HG02678 (cell line): ENCODE measurements at regions not wholly inside any gene's neighbourhood (a gene's known extent, or its start where the extent isn't known, plus 50 kb on each side); places are given as distances from the start of the nearest gene placed in this dataset.
"Not testable (repeated sequence)": the region's sequence is repeated elsewhere in the genome, so short reads cannot be mapped to it uniquely, and the experiment has no call there.

Source experiments
- ATAC-seq: cut with Tn5 transposase; IDR thresholded peaks from one replicate; pipeline ENCODE4 v1.9.1; 2021; ENCODE audit warnings: mild to moderate bottlenecking, moderate library complexity; ENCODE audit not compliant: unreplicated experiment

- ATAC-seq = no peak
Measured at GRCh38 chr1:182235604-182235951, 156.0 kb downstream of the GLUL start.

DNA sequence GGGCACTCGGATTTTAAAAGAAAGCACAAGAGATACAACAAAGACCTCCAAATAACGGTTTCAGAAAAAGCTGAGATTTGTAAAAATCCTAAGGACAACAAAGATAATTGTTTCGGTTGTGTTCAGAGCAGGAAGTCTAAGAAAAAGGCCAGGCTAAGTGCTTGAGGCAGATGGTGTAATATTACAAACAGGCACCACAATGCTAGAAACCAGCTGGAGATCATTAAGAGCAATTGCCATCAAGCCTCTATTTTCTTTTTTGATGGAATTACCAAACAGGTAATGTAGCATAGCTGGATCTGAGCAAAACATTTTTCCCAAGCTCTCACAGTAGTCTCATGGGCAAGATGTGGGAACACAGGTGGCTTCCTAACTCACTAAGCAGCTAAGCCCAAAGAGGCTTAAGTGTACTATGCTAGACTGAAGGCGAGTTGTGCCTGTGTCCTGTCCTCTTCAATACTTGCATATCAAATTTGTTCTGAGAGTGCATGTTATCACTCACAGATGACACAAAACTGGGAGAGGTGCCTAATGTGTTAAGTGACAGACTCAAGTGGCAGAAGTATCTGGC, 161.6 kb downstream of the GLUL start:
- ATAC-seq = no peak

GRCh38 chr1:182229451-182229850, 162.1 kb downstream of the GLUL start:
- ATAC-seq = no peak

DNA sequence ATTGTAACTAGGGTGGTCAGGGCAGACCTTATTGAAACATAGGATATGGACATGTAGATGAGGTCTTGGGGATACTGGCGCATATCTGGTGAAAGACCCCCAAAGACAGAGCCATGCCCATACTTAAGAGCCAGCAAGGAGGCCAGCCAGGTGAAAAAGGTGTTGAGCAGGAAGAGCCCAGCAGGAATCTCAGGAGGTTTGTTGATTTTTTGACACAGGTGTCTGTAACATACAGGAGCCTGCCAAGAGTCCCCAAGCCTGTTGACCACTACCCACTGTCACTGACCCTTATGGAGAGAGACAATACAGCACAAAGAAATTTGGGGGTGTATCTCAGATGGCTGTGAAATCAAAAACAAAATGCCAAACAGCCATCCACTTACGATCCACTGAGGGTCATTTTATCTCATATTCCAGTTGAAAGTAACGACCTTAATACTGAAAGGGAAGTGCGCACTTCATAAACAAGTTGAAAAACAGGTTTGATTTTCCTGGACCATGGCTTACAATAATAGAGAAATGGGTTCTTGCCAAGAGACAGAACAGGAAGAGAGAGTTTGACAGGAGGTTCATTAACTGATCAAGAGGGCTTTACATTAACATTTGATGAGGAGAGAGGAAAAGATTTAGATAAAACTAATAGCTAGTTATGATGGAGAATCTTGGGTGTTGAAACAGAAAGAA, 163.6 kb downstream of the GLUL start:
- ATAC-seq = no peak

DNA sequence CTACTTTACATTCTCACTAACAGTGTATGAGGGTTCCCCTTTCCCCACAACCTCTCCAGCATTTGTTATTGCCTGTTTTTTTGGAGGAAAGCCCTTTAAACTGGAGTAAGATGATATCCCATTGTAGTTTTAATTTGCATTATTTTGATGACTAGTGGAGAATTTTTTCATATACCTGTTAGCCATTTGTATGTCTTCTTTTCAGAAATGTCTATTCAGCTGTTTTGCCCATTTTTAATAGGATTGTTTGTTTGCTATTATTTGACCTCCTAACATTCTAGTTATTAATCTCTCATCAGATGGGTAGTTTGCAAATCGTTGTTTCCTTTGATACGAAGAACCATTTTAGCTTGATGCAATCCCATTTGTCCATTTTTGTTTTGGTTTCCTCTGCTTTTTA, 165.0 kb downstream of the GLUL start:
- ATAC-seq = no peak

GRCh38 chr1:182225755-182226154, 164.2 kb upstream of the ZNF648 start:
- ATAC-seq = not testable (repeated sequence)

- ATAC-seq = not testable (repeated sequence)
Measured at GRCh38 chr1:182221990-182222389, 160.5 kb upstream of the ZNF648 start.

DNA sequence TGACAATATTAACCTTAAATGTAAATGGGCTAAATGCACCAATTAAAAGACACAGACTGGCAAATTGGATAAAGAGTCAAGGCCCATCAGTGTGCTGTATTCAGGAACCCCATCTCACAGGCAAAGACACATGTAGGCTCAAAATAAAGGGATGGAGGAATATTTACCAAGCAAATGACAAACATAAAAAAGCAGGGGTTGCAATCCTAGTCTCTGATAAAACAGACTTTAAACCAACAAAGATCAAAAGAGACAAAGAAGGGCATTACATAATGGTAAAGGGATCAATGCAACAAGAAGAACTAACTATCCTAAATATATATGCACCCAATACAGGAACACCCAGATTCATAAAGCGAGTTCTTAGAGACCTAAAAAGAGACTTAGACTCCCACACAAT, 159.9 kb upstream of the ZNF648 start:
- not testable (repeated sequence) for ATAC-seq

GRCh38 chr1:182217967-182218366, 156.5 kb upstream of the ZNF648 start:
- ATAC-seq = no peak

DNA sequence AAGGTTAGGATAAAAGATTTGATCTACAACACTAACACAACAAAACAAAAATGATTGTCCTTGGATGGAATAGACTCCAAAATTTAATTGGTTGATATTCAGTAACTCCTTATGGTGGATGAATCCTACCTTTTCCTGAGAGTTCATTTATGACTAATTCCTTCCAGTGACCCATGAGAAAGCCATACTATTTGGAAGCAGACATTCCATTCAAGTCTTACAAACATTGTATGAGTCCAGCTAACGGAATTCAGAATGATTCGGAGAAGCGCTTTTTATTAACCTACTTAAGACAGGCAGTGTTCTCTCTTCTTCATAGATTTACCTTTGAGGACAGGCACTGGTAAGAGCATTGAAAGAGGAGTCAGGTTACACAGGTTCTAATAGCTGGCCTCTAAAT, 155.6 kb upstream of the ZNF648 start:
- ATAC-seq = no peak

DNA sequence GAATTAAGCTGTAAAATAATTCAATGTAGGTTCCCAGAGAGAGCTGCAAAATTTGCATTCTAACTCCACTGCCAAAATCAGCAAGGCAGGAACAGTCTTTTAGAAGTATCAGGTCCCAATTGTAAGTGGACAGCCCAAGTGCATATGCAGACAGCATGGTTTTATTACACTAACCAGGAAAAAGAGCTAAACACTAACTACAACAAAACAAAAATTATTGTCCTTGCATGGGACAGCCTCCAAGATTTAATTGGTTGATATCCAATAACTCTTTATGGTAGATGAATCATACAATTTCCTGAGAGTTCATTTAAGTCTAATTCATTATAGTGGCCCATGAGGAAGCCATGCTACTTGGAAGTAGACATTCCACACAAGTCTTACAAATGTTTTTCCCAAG, 154.3 kb upstream of the ZNF648 start:
- no peak for ATAC-seq

DNA sequence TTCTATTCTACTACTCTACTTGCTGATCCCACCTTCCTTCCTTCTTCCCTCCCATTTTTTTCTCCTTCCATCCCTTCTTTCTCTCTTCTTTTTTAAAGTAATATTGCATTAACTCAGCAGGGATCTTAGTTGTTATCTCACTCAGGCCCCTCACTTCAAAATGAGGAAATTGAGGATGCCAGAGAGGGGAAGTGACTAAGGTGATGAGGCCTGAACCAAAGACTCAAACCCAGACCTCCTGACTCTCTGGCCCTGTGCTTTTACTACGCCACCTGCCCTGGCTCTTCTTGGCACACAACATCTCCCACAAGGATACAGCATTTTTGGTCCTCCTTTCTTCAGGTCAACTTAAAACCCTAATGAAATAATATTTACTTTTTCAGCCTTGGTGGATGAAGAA, 151.7 kb upstream of the ZNF648 start:
- no peak for ATAC-seq

DNA sequence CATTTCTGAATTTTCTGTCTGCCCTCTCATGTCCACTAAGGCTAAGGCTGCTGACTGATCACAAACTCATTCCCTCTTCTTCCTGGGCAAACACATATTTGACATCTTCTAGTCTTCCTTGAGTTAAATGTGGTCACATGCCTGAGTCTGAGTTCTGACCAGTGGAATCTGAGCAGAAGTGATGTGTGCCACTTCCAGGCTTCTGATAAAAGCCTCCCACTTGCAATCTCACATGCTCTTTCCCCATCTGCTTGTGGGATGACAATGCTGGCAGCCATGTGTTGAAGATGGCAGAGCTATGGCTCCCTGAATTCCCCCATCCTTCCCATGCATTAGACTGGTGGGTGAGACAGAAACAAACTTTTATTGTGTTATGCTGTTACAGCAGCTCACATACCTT, 149.9 kb upstream of the ZNF648 start:
- ATAC-seq = no peak

- ATAC-seq = no peak
Measured at GRCh38 chr1:182210417-182210816, 148.9 kb upstream of the ZNF648 start.

GRCh38 chr1:182207300-182207699, 145.8 kb upstream of the ZNF648 start:
- no peak for ATAC-seq

DNA sequence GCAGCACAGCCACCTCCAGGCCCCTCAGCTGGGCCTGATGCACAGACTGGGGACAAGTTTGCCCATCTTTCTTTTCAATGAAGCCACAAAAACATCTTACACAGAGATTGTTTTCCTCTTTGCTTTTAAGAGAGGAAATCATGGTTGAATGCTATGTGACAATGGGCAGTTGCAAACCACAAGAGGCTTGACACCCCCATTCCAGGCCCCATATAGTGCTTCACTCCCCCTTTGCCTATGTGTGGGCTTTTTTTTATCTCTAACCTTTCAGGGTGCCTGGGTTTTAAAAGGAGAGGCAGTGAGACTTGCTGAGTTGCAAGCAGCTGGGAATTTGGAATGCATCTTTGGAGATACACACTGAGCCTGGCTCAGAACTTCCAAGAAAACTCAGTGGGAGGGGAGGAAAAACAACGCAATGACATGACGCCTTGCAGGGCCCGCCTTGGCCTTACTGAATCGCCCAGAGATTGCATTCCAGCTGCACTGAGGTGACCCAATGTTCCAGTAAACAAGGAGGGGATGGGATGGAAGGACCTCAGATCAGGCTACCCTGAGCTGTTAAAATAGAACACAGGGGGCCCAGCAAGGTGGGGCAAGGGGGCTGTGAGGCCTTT, 145.2 kb upstream of the ZNF648 start:
- no peak for ATAC-seq

- ATAC-seq = no peak
Measured at GRCh38 chr1:182205351-182206022, 144.0 kb upstream of the ZNF648 start.

DNA sequence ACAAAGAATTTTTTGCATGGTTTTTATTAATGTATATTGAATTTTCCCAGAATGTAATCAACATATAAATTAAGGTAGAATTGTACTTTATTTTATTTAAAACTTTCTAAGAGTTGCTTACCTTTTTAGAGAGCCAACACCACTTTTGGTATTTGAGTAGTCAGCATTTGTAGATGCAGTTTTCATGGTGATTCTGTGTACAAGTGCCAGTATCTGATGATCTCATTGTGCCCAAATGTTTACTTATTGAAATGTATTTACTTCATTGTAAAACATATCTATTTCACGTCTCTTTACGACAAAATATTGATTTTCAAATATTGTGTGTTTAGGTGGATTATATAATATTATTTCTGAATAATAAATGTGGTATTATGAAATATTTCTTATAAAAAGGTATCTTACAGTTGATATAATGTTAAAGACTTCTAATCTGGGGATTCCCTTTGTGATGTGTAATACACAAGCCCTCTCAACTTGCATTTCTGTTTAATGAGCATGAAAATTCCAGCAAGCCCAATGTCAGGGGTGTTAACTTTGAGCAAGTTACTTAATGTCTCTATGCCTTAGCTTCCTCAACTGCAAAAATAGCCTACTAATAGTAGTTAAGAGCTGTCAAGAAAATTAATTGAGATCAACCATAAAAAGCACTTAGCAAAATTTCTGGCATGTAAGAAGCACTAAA, 141.8 kb upstream of the ZNF648 start:
- ATAC-seq = no peak

GRCh38 chr1:182201490-182201889, 140.0 kb upstream of the ZNF648 start:
- ATAC-seq = not testable (repeated sequence)

- no peak for ATAC-seq
Measured at GRCh38 chr1:182200025-182200812, 138.7 kb upstream of the ZNF648 start.
